ENCODE measurements at regions not wholly inside any gene's neighbourhood (a gene's known extent, or its start where the extent isn't known, plus 50 kb on each side); places are given as distances from the start of the nearest gene placed in this dataset.
A peak's percentile ranks its signal among the peaks of the same experiment; 100 is the strongest.

- H3K36me3 ChIP-seq (ENCODE audit: control insufficient read depth, insufficient read depth, low read length), result no peaks in the 10 kb centered on the region
- 20 to 54% methylated on average over 3 to 4 of the region's 6 CpGs for WGBS, 2 experiments (ENCODE audit: insufficient coverage in 2 of 2)
- H3K27ac ChIP-seq (ENCODE audit: low read depth, low read length, severe bottlenecking), result peak overlapping the region; percentile 23
- peaks cover 6% of the 10 kb centered on the region for H3K4me1 ChIP-seq (ENCODE audit: control insufficient read depth, insufficient read depth, low read length, poor library complexity, severe bottlenecking)
- H3K4me3 ChIP-seq (ENCODE audit: extremely low read depth, insufficient read depth, low read length, poor library complexity, severe bottlenecking), result no peak overlapping the region
- H3K9me3 ChIP-seq (ENCODE audit: control insufficient read depth, low read length), result peaks cover 4% of the 10 kb centered on the region
Observed at GRCh38 chr12:47302111-47302671, 222.4 kb upstream of the AMIGO2 start.

- Histone ChIP-seq H3K4me1 (ENCODE audit: control insufficient read depth, insufficient read depth, low read length, poor library complexity, severe bottlenecking) (peaks cover 6% of the 10 kb centered on the region), H3K9me3 (ENCODE audit: control insufficient read depth, low read length) (no peaks in the 10 kb centered on the region), H3K36me3 (ENCODE audit: control insufficient read depth, insufficient read depth, low read length) (no peaks in the 10 kb centered on the region), H3K4me3 (ENCODE audit: extremely low read depth, insufficient read depth, low read length, poor library complexity, severe bottlenecking) (no peak overlapping the region), H3K27ac (ENCODE audit: low read depth, low read length, severe bottlenecking) (no peak overlapping the region)
- WGBS, 2 experiments (ENCODE audit: insufficient coverage in 2 of 2), result no CpG with 5 or more reads among the region's 1 CpG
Observed at GRCh38 chr12:47299586-47299985, 219.8 kb upstream of the AMIGO2 start.

GRCh38 chr12:47297993-47298392 lies 218.2 kb upstream of the AMIGO2 start:
- Histone ChIP-seq H3K36me3 (ENCODE audit: control insufficient read depth, insufficient read depth, low read length) (no peaks in the 10 kb centered on the region), H3K4me1 (ENCODE audit: control insufficient read depth, insufficient read depth, low read length, poor library complexity, severe bottlenecking) (peaks cover 6% of the 10 kb centered on the region), H3K27ac (ENCODE audit: low read depth, low read length, severe bottlenecking) (no peak overlapping the region), H3K9me3 (ENCODE audit: control insufficient read depth, low read length) (no peaks in the 10 kb centered on the region), H3K4me3 (ENCODE audit: extremely low read depth, insufficient read depth, low read length, poor library complexity, severe bottlenecking) (no peak overlapping the region)

GRCh38 chr12:47296828-47297227 lies 217.1 kb upstream of the AMIGO2 start:
- Histone ChIP-seq H3K9me3 (ENCODE audit: control insufficient read depth, low read length) (no peaks in the 10 kb centered on the region), H3K27ac (ENCODE audit: low read depth, low read length, severe bottlenecking) (no peak overlapping the region), H3K4me3 (ENCODE audit: extremely low read depth, insufficient read depth, low read length, poor library complexity, severe bottlenecking) (no peak overlapping the region), H3K4me1 (ENCODE audit: control insufficient read depth, insufficient read depth, low read length, poor library complexity, severe bottlenecking) (no peaks in the 10 kb centered on the region), H3K36me3 (ENCODE audit: control insufficient read depth, insufficient read depth, low read length) (no peaks in the 10 kb centered on the region)

- no peaks in the 10 kb centered on the region for H3K36me3 ChIP-seq (ENCODE audit: control insufficient read depth, insufficient read depth, low read length)
- H3K9me3 ChIP-seq (ENCODE audit: control insufficient read depth, low read length), result no peaks in the 10 kb centered on the region
- WGBS, 2 experiments (ENCODE audit: insufficient coverage in 2 of 2), result 81 to 82% methylated on average over 7 to 8 of the region's 13 CpGs
- H3K4me1 ChIP-seq (ENCODE audit: control insufficient read depth, insufficient read depth, low read length, poor library complexity, severe bottlenecking), result no peaks in the 10 kb centered on the region
- no peak overlapping the region for H3K4me3 ChIP-seq (ENCODE audit: extremely low read depth, insufficient read depth, low read length, poor library complexity, severe bottlenecking)
- H3K27ac ChIP-seq (ENCODE audit: low read depth, low read length, severe bottlenecking), result no peak overlapping the region
Observed at GRCh38 chr12:47293406-47293805, 213.6 kb upstream of the AMIGO2 start.

GRCh38 chr12:47286676-47287075 lies 206.9 kb upstream of the AMIGO2 start:
- Histone ChIP-seq H3K27ac (ENCODE audit: low read depth, low read length, severe bottlenecking) (no peak overlapping the region), H3K9me3 (ENCODE audit: control insufficient read depth, low read length) (no peaks in the 10 kb centered on the region), H3K4me3 (ENCODE audit: extremely low read depth, insufficient read depth, low read length, poor library complexity, severe bottlenecking) (no peak overlapping the region), H3K4me1 (ENCODE audit: control insufficient read depth, insufficient read depth, low read length, poor library complexity, severe bottlenecking) (peaks cover 8% of the 10 kb centered on the region), H3K36me3 (ENCODE audit: control insufficient read depth, insufficient read depth, low read length) (no peaks in the 10 kb centered on the region)
- WGBS, 2 experiments (ENCODE audit: insufficient coverage in 2 of 2), result 57 to 92% methylated on average over 1 to 2 of the region's 3 CpGs
